ENCODE measurements at regions not wholly inside any gene's neighbourhood (a gene's known extent, or its start where the extent isn't known, plus 50 kb on each side); places are given as distances from the start of the nearest gene placed in this dataset.

- in situ Hi-C loops (cut with MboI; ENCODE audit: low sequenced_read_pairs) = no loop called here
- Histone ChIP-seq H3K18ac (ENCODE audit: low read depth, low read length) (no peak overlapping the region; the same call in 1 of the 2 replicates), H3K4me1 (ENCODE audit: control insufficient read depth, insufficient read depth, low read length) (peaks cover 2% of the 10 kb centered on the region; the same call in 1 of the 2 replicates), H3K27ac (ENCODE audit: insufficient read depth, low read length) (no peak overlapping the region), H3K56ac (ENCODE audit: extremely low read depth, insufficient read depth, low read length) (no peak overlapping the region), H2BK5ac (ENCODE audit: low read depth, low read length, poor library complexity, severe bottlenecking) (no peak overlapping the region), H3K14ac (replicated peaks; ENCODE audit: low read depth, low read length) (no peak overlapping the region), H3K36me3 (ENCODE audit: control insufficient read depth, insufficient read depth, low read length) (no peaks in the 10 kb centered on the region), H4K8ac (ENCODE audit: low read depth in 2 of 2, low read length in 2 of 2) (no peak overlapping the region), H2BK15ac (ENCODE audit: low read depth, low read length) (no peak overlapping the region), H2AFZ (replicated peaks; ENCODE audit: low read length, poor library complexity) (no peak overlapping the region), H3K79me1 (ENCODE audit: low read depth in 1 of 2, low read length in 2 of 2) (no peaks in the 10 kb centered on the region), H2BK20ac (ENCODE audit: low read depth, low read length) (no peak overlapping the region), H3K9me1 (ENCODE audit: insufficient read depth, low read length) (no peaks in the 10 kb centered on the region), H3K9ac (ENCODE audit: low read depth, low read length) (no peak overlapping the region), H2AK5ac (ENCODE audit: low read depth, low read length) (no peak overlapping the region), H2BK120ac (ENCODE audit: low read depth, low read length) (no peak overlapping the region), H3K4me2 (ENCODE audit: low read depth, low read length) (no peak overlapping the region), H3K4me3 (ENCODE audit: insufficient read depth, low read depth, low read length) (no peak overlapping the region), H2AK9ac (replicated peaks; ENCODE audit: low read depth, low read length, poor library complexity) (no peak overlapping the region), H3K9me3 (ENCODE audit: control insufficient read depth, insufficient read depth, low read length) (no peaks in the 10 kb centered on the region), H4K5ac (ENCODE audit: low read depth, low read length) (no peak overlapping the region), H3K4ac (ENCODE audit: low read depth, low read length) (no peak overlapping the region; the same call in 1 of the 2 replicates), H3K23ac (ENCODE audit: low read depth, low read length) (no peak overlapping the region), H4K91ac (ENCODE audit: insufficient read depth, low read depth, low read length) (no peak overlapping the region), H3K27me3 (ENCODE audit: control insufficient read depth, insufficient read depth, low read length) (no peaks in the 10 kb centered on the region), H4K20me1 (ENCODE audit: insufficient read depth, low read length) (no peaks in the 10 kb centered on the region)
- DNase-seq (no peak), ATAC-seq (ENCODE audit: low read depth) (no peak)
- ChIA-PET CTCF (interaction anchor here (0.6 to 1.1 kb wide), 2 partner anchors 9 to 24 kb away, joined by 3 to 6 read pairs; no protein-coding TSS in a partner anchor), POLR2A (ENCODE audit: unreplicated experiment) (no interaction called here)
- intact Hi-C loops (cut with micrococcal nuclease) = no loop called here
- no peak for TF ChIP-seq NFE2L2 (IDR thresholded peaks at IDR 0.05; ENCODE audit: low read depth, low read length)
- TF ChIP-seq, protein P1, sequence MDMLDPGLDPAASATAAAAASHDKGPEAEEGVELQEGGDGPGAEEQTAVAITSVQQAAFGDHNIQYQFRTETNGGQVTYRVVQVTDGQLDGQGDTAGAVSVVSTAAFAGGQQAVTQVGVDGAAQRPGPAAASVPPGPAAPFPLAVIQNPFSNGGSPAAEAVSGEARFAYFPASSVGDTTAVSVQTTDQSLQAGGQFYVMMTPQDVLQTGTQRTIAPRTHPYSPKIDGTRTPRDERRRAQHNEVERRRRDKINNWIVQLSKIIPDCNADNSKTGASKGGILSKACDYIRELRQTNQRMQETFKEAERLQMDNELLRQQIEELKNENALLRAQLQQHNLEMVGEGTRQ (IDR thresholded peaks at IDR 0.05; ENCODE audit: low read depth, low read length) = no peak
- no peak for TF ChIP-seq CHD1 (IDR thresholded peaks at IDR 0.05; ENCODE audit: low read depth, low read length)
- TF ChIP-seq MAZ (IDR thresholded peaks at IDR 0.05; ENCODE audit: borderline replicate concordance, low read depth, low read length) = no peak
- TF ChIP-seq, protein P2, sequence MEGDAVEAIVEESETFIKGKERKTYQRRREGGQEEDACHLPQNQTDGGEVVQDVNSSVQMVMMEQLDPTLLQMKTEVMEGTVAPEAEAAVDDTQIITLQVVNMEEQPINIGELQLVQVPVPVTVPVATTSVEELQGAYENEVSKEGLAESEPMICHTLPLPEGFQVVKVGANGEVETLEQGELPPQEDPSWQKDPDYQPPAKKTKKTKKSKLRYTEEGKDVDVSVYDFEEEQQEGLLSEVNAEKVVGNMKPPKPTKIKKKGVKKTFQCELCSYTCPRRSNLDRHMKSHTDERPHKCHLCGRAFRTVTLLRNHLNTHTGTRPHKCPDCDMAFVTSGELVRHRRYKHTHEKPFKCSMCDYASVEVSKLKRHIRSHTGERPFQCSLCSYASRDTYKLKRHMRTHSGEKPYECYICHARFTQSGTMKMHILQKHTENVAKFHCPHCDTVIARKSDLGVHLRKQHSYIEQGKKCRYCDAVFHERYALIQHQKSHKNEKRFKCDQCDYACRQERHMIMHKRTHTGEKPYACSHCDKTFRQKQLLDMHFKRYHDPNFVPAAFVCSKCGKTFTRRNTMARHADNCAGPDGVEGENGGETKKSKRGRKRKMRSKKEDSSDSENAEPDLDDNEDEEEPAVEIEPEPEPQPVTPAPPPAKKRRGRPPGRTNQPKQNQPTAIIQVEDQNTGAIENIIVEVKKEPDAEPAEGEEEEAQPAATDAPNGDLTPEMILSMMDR (conservative IDR thresholded peaks at IDR 0.05; ENCODE audit: low read depth, low read length) = no peak
- TF ChIP-seq RFX5 (IDR thresholded peaks at IDR 0.05; ENCODE audit: low read depth, low read length) = no peak
- no peak for TF ChIP-seq CEBPB (IDR thresholded peaks at IDR 0.05; ENCODE audit: low read depth, low read length)
- no peak for TF ChIP-seq FOS (IDR thresholded peaks at IDR 0.05; ENCODE audit: low read depth, low read length)
- TF ChIP-seq BHLHE40 (IDR thresholded peaks at IDR 0.05; ENCODE audit: low read depth, low read length) = no peak
- no peak for TF ChIP-seq RAD21 (IDR thresholded peaks at IDR 0.05; ENCODE audit: low read length)
- no peak for TF ChIP-seq ELK1 (IDR thresholded peaks at IDR 0.05; ENCODE audit: borderline replicate concordance, low read depth, low read length)
- TF ChIP-seq SMC3 (IDR thresholded peaks at IDR 0.05; ENCODE audit: low read depth, low read length) = no peak
- dilution Hi-C loops (cut with HindIII; ENCODE audit: low sequenced_read_pairs, unreplicated experiment) = no loop called here
- WGBS, 2 experiments (ENCODE audit: extremely low coverage in 2 of 2, insufficient read length in 1 of 2) = no CpG with 5 or more reads among the region's 2 CpGs
- no TSS peak for BruUV-seq (replicated peaks)
These were observed 162.7 kb upstream of the SGCD start for GRCh38 chr5:156164306-156164705.
